ENCODE measurements at regions not wholly inside any gene's neighbourhood (a gene's known extent, or its start where the extent isn't known, plus 50 kb on each side); places are given as distances from the start of the nearest gene placed in this dataset.
A peak's percentile ranks its signal among the peaks of the same experiment; 100 is the strongest.

DNA sequence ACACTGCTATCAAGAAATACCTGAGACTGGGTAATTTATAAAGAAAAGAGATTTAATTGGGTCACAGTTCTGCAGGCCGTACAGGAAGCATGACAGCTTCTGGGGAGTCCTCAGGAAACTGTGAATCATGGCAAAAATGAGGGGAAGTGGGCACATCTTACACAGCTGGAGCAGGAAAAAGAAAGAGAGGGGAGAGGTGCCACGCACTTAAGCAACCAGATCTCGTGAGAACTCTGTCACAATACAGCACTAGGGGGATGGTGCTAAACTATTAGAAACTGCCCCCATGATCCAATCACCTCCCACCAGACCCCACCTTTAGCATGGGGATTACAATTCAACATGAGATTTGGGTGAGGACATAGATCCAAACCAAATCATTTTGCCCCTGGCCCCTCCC is 105.5 kb upstream of the CPLX2 start:
- DNase-seq (ENCODE audit: low read depth): peak; percentile 68

GRCh38 chr5:175766963-175767362 is 104.4 kb upstream of the CPLX2 start:
- DNase-seq (ENCODE audit: low read depth): no peak

- no peak for DNase-seq (ENCODE audit: low read depth)
Observed at GRCh38 chr5:175772747-175773533, 98.4 kb upstream of the CPLX2 start.

- peak; percentile 59 for DNase-seq (ENCODE audit: low read depth)
Observed at GRCh38 chr5:175773534-175774070, 97.8 kb upstream of the CPLX2 start.

GRCh38 chr5:175775416-175775815 is 96.0 kb upstream of the CPLX2 start:
- no peak for DNase-seq (ENCODE audit: low read depth)

DNA sequence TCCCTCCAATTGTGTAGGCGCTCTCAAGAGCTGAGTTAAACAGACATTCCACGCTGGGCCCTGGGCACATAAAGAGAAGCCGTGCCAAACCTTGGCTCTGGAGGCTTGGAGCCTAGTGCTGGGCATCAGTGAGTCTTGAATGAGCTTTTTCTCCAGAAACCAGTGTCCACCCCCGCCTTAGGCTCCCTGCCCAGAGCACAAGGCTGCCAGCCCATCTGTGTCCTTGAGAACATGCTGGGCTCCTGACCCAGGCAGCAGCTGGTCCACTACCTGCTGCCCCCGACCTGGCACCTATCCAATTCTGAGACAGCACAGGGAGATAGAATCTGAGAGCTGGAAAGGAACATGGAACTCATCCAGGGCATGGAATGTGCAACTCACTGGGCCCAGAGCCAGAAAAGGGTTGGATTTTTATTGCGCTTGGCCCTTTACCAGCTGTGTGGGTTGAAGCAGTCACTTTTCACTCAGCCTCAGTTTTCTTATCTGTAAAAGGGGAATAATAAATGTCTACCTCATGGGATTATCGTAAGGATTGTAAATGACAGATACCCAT is 92.4 kb upstream of the CPLX2 start:
- DNase-seq (ENCODE audit: low read depth): peak; percentile 57

GRCh38 chr5:175783739-175784138 is 87.6 kb upstream of the CPLX2 start:
- no peak for DNase-seq (ENCODE audit: low read depth)

DNA sequence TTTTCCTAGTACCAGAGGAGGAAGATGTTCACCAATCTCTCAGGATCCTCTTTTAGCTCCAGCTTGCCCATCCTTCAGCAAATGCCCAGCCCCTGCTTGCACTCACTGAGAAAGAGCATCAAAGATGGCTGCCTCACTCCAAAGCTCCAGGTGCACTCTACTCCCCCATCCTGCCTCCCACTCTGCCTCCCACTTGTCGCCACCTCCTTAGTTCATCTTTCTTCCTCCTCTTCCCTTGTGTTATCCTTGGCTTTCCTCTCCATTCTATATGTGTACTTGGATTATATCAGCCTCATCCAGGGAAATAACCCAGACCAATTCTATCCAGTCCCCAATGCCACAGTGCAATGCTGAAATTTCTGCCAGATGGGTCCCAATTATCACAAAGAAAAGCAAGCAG is 87.1 kb upstream of the CPLX2 start:
- DNase-seq (ENCODE audit: low read depth): no peak

DNA sequence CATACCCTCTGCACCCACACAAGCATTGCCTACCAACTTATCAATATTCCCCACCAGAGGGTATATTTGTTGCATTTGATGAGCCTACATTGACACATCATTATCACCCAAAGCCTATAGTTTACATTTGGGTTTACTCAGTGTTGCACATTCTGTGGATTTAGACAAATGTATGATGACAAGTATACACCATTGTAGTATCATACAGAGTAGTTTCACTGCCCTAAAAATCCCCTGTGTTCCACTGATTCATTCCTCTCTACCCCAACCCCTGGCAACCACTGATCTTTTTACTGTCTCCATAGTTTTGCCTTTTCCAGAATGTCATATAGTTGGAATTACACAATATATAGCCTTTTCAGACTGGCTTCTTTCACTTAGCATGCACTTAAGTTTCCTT is 85.7 kb upstream of the CPLX2 start:
- no peak for DNase-seq (ENCODE audit: low read depth)

- no peak for DNase-seq (ENCODE audit: low read depth)
Observed at GRCh38 chr5:175788155-175788787, 83.1 kb upstream of the CPLX2 start.

GRCh38 chr5:175789670-175790069 is 81.7 kb upstream of the CPLX2 start:
- DNase-seq (ENCODE audit: low read depth): no peak

GRCh38 chr5:175790796-175791195 is 80.6 kb upstream of the CPLX2 start:
- no peak for DNase-seq (ENCODE audit: low read depth)

GRCh38 chr5:175795959-175796358 is 75.4 kb upstream of the CPLX2 start:
- DNase-seq (ENCODE audit: low read depth): no peak

DNA sequence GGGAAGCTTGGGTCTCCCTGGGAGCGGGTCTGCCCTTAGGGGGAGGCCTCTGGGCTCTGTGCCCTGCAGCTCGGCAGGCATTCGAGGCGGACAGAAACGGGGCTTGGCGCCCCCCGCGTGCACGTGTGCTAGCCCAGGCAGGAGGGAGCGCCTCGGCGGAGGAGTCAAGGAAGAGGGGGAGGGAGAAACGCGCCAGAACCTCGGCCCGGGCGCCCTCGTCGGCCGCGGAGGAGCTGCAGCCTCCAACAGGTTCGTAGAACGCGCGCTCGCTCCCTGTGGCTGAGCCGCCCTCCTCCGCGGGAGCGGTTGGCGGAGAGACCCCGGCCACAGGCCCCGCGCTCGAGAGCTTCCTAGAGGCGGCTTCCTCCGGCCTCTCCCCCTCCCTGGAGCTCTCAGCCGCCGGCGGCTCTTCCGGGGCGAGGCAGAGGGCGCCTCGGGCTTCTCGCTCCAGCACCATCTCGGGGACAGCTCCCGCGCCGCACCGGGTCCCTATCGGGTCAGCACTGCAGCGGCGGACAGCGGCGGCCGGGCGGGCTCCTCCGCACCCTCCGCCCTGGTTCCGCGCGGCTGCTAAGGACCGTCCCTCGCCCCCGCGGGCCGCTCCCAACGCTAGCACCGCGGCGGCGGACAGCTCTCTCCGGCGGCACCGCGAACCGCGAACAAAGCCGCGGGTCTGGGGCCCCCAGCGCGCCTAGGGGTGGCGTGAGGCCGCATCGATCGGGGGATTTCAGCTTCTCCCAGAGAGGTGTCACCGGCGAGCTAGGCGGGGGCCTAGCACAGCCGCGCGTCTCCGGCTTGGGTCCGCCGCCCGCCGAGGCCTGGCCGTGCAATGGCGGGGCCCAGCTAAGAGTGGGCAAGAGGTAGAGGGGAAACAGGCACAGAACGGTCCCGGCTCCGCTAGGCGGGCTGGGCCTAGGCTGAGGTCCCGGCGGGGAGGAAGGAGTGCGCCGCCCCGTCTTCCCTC is 74.6 kb upstream of the CPLX2 start:
- peak; percentile 78 for DNase-seq (ENCODE audit: low read depth)

DNA sequence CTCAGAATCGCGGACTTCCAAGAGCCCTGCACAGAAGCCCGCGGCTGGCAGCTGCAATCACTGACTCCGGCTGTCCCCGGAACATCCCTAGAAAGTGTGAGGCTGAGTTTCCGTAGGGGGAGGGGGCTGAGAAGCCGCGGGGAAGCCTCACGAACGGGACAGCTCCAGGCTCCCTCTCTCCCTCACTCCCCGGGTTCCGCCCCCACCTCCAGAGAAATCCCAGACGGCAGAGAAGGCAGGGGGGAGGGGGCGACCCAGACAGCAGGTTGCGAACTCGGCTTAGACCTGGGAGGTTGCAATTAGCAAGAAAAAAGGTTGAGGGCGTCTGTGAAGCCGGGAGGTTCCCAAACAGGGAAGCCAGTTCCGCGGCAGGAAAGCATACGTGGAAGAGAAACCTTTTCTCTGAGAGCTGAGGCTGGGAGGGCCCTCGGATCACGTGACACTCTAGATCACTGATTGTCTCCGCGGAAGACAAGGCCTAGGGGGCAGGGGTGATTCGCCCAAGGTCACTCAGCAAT is 73.8 kb upstream of the CPLX2 start:
- DNase-seq (ENCODE audit: low read depth): no peak

GRCh38 chr5:175798626-175799025 is 72.8 kb upstream of the CPLX2 start:
- no peak for DNase-seq (ENCODE audit: low read depth)

GRCh38 chr5:175800656-175801081 is 70.7 kb upstream of the CPLX2 start:
- DNase-seq (ENCODE audit: low read depth): peak; percentile 80

- DNase-seq (ENCODE audit: low read depth): no peak
Observed at GRCh38 chr5:175802361-175802760, 69.0 kb upstream of the CPLX2 start.

- no peak for DNase-seq (ENCODE audit: low read depth)
Observed at GRCh38 chr5:175803254-175803653, 68.1 kb upstream of the CPLX2 start.

- no peak for DNase-seq (ENCODE audit: low read depth)
Observed at GRCh38 chr5:175803736-175804454, 67.5 kb upstream of the CPLX2 start.
